Right hindlimb (tissue), 1 donor: ENCODE measurements at regions not wholly inside any gene's neighbourhood (a gene's known extent, or its start where the extent isn't known, plus 50 kb on each side); places are given as distances from the start of the nearest gene placed in this dataset.
"Not testable (repeated sequence)": the region's sequence is repeated elsewhere in the genome, so short reads cannot be mapped to it uniquely, and the experiment has no call there.

Experiments used
- DNase-seq: peaks from one replicate; pipeline ENCODE4 v3.0.0-alpha.2; 2018

DNA sequence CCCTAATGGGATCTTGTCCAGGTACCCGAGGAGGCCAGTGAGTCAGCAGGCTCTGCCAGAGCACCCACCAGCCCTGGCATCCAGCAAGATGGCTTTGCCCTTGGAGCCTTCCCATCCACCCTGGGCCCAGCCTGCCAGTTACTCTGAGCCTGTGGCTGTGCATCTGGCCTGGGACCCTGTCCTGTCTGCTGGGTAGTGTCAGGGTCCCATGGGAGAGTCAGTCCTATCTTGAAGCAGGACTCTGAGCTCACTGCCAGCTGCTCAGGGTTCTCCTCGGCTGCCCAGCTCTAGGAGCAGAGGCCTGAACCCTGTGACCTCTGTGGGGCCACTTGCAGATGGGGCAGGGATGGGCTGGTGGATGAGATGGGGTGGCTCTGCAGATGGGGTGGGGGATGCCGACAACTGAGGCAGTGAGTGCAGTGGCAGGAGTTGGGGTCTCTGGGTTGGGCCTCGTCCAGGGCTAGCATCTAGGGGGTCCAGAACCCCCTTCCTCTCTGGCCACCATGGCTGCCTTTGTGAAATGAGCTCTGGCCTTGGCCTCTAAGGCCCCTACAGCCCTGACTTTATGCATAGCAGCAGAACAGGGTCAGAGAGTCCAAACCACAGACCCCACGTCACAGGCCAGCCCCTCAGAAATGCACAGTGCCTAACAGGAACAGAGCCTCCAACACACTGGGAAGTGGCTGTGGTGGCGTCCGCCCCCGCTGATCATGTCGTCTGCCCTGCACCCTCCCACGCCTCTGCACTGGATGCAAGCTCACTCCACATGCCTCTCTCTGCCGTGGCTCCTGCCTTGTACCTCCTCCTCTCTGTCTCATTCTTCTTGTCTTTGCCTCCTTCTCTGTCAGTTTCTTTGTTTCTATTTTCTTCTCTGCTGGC is 88.1 kb upstream of the RET start:
- peak; percentile 18 for DNase-seq

DNA sequence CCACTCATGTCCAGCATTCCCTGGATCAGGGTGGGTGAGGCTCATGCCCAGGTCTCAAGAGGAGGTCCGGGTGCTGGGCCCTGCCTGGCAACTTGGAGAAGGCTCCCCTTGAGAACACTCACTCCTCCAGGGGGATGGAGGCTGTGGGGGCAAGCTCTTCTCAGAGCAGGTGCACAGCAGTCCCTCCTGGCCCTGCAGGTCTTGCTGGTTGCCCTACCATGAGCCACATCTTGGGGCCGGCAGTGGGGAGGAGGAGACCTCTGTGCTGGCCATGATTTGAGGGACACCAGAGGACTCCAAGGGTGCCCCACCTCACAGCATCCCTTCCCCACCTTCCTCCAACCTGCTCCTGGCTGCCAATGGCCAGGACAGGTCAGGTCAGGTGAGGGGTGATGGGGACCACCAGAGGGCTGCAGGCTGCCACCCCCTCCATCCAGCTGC is 87.4 kb upstream of the RET start:
- no peak for DNase-seq

DNA sequence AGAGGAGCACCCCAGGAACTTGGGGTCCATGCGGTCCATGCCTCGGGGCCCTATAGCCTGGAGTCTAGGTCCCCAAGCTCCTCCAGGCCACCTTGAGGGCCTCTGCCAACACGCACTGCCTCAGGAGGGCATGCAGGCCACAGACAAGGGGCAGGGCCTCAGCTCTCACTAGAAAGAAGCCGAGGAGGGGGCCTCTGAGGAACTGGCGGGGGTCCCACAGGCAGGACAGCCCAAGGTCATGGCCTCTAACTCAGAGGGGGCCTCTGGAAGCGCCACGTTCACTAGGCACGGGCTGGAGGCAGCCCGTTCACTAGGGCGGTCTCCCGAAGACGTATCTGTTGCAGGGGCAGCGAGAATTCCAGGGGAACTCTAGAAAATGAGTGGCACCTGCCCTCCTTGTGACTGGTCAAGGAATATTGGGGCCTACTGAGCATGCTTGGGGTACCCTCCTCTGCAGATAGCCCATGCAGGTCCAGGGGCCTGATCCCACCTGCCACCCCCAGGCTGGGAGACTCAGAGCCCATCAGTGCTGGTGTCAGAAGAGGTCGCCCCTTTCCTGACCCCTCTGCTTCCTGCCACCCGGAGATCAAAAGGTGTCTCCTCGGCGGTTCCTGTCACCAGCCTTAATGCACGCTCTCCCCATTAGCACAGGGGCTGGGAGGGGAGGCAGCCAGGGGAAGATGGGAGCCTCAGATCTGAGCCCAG is 86.7 kb upstream of the RET start:
- DNase-seq: no peak

- peak; percentile 14 for DNase-seq
These were observed 86.0 kb upstream of the RET start for GRCh38 chr10:42990721-42991441.

DNA sequence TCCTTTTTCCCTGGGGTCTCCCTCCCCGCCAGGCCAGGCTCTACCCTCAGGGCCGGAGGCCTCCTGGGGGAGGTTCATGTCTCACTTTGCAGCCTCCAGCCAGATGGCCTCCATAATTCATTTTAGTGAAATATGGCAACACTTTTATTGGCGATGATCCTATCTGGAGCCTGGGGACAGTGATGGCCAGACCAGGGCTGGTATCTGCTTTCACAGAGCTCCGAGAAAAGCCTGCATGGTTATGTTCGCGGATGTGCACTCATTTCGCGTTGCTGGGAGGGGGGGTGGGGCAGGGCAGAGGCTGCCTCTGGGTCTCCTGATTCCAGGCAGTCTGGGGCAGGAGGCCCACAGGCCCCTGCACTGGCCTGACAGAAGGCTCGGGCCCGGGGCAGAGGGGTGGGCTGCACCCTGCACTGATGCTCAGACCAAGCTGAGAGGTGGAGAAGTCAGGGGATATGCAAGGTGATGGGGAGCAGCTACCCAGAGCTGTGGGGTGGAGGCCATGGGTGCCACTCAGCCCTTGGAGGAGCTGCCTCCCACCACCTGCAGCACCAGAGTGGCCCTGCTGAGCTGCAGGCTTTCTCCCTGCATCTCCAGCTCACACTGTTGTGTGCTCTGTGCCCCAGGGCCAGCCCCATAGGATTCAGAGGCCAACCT is 85.3 kb upstream of the RET start:
- DNase-seq: peak; percentile 12

GRCh38 chr10:42992156-42992956 is 84.5 kb upstream of the RET start:
- DNase-seq: no peak

GRCh38 chr10:42992957-42993390 is 83.9 kb upstream of the RET start:
- no peak for DNase-seq

GRCh38 chr10:42994909-42995308 is 82.0 kb upstream of the RET start:
- not testable (repeated sequence) for DNase-seq

- DNase-seq: no peak
These were observed 81.3 kb upstream of the RET start for GRCh38 chr10:42995537-42995936.

- DNase-seq: no peak
These were observed 80.3 kb upstream of the RET start for GRCh38 chr10:42996588-42996987.

- peak; percentile 15 for DNase-seq
These were observed 79.6 kb upstream of the RET start for GRCh38 chr10:42997151-42997848.

- peak; percentile 14 for DNase-seq
These were observed 79.1 kb upstream of the RET start for GRCh38 chr10:42997849-42998165.

GRCh38 chr10:42998481-42999384 is 78.1 kb upstream of the RET start:
- DNase-seq: peak; percentile 22

DNA sequence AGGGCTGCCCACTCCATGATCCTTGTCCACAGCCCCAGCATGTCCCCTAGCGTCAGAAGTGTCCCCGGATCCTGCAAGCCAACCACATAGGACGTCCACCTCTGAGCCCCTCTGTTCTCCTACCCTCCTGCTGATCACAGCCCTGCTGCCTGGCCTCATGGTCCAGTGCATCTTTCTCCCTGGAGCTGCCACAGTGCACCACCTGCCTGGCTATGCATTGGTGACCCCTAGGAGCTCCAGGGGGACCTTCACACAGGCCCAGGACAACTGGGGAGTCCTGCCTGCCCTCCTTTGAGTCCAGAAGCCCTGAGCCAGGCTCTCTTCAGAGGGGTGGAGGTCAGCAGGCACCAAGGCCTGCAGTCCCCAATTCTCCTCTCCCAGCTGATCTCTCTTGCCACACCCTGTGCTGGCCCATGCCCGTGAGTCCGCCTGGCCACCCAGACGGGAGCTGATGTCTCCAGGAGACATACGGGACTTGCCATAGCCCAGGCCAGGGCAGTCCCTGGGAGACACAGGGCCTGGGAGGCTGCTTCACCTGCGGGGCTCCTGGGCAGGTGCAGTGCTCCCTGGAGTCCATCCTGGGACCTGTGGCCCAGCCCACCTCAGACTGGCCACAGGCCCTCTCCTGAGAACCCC is 77.4 kb upstream of the RET start:
- peak; percentile 15 for DNase-seq

DNA sequence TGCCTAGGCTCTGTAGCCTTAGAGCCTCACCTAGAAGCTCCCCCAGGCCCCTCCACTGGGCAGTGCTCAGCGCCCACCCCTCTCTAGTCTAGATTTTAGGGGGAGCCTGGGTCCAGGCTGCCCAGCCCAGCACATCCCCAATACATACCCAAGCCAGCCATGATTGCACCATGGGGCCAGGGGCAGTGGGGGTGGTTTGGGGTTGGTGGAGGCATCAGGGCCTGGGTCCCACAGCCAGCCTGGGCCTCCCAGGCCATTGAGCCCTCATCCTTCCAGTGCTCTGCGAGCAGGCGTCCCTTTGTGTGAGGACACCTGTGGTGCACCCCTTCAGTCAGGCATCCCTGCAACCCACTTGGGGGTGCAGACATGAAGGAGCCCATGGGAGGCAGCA is 76.9 kb upstream of the RET start:
- DNase-seq: no peak

DNA sequence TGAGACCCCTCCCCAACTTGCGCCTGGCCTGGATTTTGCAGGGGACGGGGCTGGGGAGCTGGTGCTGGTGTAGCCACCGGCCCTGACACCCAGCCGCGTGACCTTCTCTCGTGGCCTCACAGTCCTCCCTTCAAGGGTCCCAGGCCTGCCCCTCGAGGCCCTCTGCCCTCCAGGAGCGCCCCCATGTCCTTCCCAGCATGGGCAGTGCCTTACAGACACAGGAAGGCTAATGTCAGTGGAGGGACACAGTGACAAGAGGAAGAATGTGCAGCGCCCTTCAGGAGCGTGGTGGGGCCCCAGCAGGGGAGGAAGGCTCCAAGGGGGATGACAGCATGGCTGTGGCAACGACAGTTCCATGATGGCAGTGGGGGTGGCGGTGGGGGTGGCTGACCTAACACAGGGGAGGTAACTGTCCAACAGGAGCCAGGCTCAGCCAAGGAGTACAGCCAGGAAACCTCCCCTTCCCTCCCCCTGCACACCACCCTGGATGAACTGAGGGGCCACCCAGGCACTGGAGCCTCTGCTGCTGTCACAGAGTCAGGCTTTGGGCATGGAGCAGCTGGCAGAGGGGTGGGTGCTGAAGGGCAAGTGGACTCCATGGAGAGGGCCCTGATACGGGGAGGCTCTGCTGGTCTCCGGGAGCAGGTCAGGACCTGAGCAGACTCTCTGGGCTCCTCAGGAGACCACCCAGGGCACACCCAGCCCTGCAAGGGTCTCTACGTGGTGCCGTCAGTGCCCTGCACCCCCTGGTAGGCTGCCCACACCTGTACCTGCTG is 76.0 kb upstream of the RET start:
- peak; percentile 12 for DNase-seq

DNA sequence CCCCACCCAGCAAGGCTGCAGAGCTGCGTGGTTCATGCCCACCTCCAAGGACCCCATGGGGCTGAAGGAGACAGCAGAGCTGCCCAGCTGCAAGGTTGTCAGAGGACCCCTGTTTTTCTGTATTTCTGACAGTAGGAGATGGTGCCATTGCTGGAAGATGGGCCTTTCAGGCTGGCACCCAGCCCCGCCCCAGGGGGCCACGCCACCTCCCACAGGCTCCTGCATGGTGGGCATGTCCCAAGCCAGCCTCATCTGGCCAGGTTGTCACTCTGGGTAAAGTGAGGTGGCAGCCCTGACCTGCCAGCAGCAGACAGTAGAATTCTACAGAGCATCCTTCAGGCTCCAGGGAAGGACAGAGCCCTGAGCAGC is 75.5 kb upstream of the RET start:
- no peak for DNase-seq

GRCh38 chr10:43002596-43002995 is 74.3 kb upstream of the RET start:
- DNase-seq: no peak

- DNase-seq: no peak
These were observed 70.4 kb upstream of the RET start for GRCh38 chr10:43006490-43006889.
